GM10266 (cell line): ENCODE measurements at regions not wholly inside any gene's neighbourhood (a gene's known extent, or its start where the extent isn't known, plus 50 kb on each side); places are given as distances from the start of the nearest gene placed in this dataset.

Experiments
- DNase-seq: peaks from one replicate; pipeline ENCODE4 v3.0.0; 2012; ENCODE audit errors: extremely low spot score
- TF ChIP-seq, protein P1 (sequence below): IDR thresholded peaks from 2 replicates; pipeline ENCODE4 v1.5.1; 2012; ENCODE audit warnings: mild to moderate bottlenecking, low read depth; ENCODE audit not compliant: control insufficient read depth, insufficient read depth; ENCODE audit errors: missing control alignments

- TF ChIP-seq, protein P1, sequence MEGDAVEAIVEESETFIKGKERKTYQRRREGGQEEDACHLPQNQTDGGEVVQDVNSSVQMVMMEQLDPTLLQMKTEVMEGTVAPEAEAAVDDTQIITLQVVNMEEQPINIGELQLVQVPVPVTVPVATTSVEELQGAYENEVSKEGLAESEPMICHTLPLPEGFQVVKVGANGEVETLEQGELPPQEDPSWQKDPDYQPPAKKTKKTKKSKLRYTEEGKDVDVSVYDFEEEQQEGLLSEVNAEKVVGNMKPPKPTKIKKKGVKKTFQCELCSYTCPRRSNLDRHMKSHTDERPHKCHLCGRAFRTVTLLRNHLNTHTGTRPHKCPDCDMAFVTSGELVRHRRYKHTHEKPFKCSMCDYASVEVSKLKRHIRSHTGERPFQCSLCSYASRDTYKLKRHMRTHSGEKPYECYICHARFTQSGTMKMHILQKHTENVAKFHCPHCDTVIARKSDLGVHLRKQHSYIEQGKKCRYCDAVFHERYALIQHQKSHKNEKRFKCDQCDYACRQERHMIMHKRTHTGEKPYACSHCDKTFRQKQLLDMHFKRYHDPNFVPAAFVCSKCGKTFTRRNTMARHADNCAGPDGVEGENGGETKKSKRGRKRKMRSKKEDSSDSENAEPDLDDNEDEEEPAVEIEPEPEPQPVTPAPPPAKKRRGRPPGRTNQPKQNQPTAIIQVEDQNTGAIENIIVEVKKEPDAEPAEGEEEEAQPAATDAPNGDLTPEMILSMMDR: no peak
- DNase-seq: no peak
These were observed 297.9 kb downstream of the IRF8 start for GRCh38 chr16:86196687-86197391.

- TF ChIP-seq, protein P1: no peak
- no peak for DNase-seq
These were observed 299.5 kb downstream of the IRF8 start for GRCh38 chr16:86198206-86199118.

- TF ChIP-seq, protein P1: no peak
- DNase-seq: no peak
These were observed 300.2 kb downstream of the IRF8 start for GRCh38 chr16:86199182-86199581.

DNA sequence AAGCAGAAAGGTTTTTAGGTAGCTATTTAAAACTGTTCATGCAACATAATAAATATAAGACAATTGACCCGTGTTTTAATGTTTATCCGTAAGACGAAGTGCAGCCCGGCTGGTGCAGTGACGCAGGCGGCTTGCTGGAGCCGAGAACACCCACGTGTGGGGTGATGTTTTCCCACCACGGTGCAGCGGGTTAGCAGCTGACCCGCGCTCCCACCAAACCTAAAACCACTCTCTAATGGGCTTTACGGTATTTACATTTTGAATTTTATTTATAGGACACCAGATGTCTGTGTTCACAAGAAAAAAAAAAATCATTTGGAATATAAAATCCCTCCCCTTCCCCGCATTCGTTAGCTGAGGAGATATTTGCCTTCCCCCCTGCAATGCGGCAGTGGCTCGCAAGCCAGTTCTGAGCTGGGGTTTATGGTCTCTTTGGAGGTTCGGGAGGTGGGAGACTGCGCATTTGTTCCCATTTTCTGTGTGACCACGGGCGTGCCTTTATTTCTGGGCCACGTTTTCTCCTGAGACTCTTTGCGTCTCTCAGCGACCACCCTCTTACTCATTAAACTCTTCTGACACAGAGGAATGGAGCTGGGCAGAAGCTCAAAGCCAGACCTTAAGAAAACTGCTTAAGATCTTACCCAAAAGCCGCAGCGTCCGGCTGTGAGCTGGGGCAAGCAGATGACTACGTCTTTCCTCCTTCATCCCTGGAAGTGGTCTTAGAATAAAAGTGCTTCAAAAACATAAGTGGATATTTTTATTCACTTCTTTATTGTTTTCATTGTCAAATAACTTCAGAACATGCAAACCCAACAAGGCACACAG, 301.1 kb downstream of the IRF8 start:
- TF ChIP-seq, protein P1: no peak
- no peak for DNase-seq

- TF ChIP-seq, protein P1: no peak
- DNase-seq: no peak
These were observed 301.8 kb downstream of the IRF8 start for GRCh38 chr16:86200722-86201121.

DNA sequence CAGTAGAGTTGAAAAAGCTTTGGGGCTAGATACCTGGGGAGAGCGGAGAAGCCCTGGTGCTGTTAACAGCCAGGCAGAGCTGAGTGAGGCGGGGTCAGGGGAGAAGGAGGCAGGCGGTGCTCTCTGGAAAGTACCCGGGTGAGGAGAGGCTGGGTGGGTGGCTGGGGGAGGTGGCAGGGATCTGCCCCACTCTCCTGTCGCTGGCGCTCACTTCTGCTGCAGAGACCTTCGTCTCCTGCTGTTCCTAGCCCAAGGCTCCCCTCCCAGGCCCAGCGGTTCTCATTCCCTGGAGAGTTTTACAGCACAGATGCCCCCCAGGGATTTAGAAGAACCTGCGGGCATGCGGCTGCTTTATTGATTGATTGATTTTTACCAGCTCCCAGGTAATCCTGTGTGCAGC, 302.8 kb downstream of the IRF8 start:
- TF ChIP-seq, protein P1: no peak
- DNase-seq: no peak
